Fibroblast of upper back skin (primary cell): ENCODE measurements at regions not wholly inside any gene's neighbourhood (a gene's known extent, or its start where the extent isn't known, plus 50 kb on each side); places are given as distances from the start of the nearest gene placed in this dataset.

ENCODE experiments used
- DNase-seq: peaks from one replicate; pipeline ENCODE4 v3.0.0-alpha.2; 2013

- peak; percentile 45 for DNase-seq
These were observed 257.7 kb upstream of the MARCKS start for GRCh38 chr6:113599444-113599843.

- DNase-seq: no peak
These were observed 256.4 kb upstream of the MARCKS start for GRCh38 chr6:113600551-113601339.

- DNase-seq: no peak
These were observed 249.2 kb upstream of the MARCKS start for GRCh38 chr6:113607821-113608545.

- no peak for DNase-seq
These were observed 246.7 kb upstream of the MARCKS start for GRCh38 chr6:113610377-113610988.

- no peak for DNase-seq
These were observed 240.4 kb upstream of the MARCKS start for GRCh38 chr6:113616701-113617274.

GRCh38 chr6:113619077-113619476 lies 238.1 kb upstream of the MARCKS start:
- peak; percentile 38 for DNase-seq

- DNase-seq: no peak
These were observed 236.8 kb upstream of the MARCKS start for GRCh38 chr6:113620386-113620785.

GRCh38 chr6:113622254-113622653 lies 234.9 kb upstream of the MARCKS start:
- no peak for DNase-seq

- peak; percentile 98 for DNase-seq
These were observed 234.0 kb upstream of the MARCKS start for GRCh38 chr6:113623129-113623528.

- DNase-seq: no peak
These were observed 231.3 kb upstream of the MARCKS start for GRCh38 chr6:113625850-113626249.

GRCh38 chr6:113626475-113626874 lies 230.7 kb upstream of the MARCKS start:
- DNase-seq: no peak

GRCh38 chr6:113627480-113627879 lies 229.7 kb upstream of the MARCKS start:
- no peak for DNase-seq

GRCh38 chr6:113629256-113629655 lies 227.9 kb upstream of the MARCKS start:
- DNase-seq: no peak

GRCh38 chr6:113629975-113630737 lies 227.0 kb upstream of the MARCKS start:
- DNase-seq: peak; percentile 64

- peak; percentile 48 for DNase-seq
These were observed 226.2 kb upstream of the MARCKS start for GRCh38 chr6:113630738-113631535.

- DNase-seq: no peak
These were observed 225.5 kb upstream of the MARCKS start for GRCh38 chr6:113631666-113632065.

- peak; percentile 96 for DNase-seq
These were observed 224.8 kb upstream of the MARCKS start for GRCh38 chr6:113632220-113632864.

- DNase-seq: no peak
These were observed 223.5 kb upstream of the MARCKS start for GRCh38 chr6:113633638-113634037.

GRCh38 chr6:113634352-113635163 lies 222.6 kb upstream of the MARCKS start:
- peak; percentile 85 for DNase-seq

GRCh38 chr6:113635222-113635986 lies 221.7 kb upstream of the MARCKS start:
- no peak for DNase-seq
